GM18907 (cell line): ENCODE measurements at regions not wholly inside any gene's neighbourhood (a gene's known extent, or its start where the extent isn't known, plus 50 kb on each side); places are given as distances from the start of the nearest gene placed in this dataset.

Experiments
- ATAC-seq: cut with Tn5 transposase; IDR thresholded peaks from one replicate; pipeline ENCODE4 v1.9.1; 2021; ENCODE audit warnings: mild to moderate bottlenecking, moderate library complexity; ENCODE audit not compliant: unreplicated experiment

- ATAC-seq: no peak
These were observed 63.5 kb downstream of the DNTTIP2 start for GRCh38 chr1:93815366-93816110.

DNA sequence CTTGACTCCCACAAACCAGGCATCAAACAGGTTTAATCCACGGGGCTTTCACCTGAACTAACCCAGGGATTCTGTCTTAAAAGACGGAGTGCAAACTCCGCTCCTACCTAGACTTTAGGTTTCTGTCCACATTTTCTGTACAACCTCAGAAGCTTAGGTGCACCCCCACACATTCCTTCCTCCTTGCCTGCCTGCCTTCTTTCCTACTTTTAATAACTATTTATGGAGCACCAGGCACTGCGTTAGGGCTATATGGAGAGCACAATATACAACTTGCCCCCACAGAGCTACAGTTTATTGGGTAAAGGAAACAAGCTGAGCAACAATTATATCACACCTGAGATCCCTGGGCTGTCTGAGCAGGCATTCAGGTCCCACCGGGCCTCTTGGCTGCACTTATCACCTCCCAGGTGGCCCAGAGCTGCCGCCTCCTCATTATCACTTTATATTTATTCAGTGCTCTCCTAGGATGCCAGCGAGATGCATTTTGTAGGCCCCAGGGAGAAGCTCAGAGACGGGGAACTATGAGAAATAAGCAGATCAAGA lies 64.1 kb downstream of the DNTTIP2 start:
- no peak for ATAC-seq

DNA sequence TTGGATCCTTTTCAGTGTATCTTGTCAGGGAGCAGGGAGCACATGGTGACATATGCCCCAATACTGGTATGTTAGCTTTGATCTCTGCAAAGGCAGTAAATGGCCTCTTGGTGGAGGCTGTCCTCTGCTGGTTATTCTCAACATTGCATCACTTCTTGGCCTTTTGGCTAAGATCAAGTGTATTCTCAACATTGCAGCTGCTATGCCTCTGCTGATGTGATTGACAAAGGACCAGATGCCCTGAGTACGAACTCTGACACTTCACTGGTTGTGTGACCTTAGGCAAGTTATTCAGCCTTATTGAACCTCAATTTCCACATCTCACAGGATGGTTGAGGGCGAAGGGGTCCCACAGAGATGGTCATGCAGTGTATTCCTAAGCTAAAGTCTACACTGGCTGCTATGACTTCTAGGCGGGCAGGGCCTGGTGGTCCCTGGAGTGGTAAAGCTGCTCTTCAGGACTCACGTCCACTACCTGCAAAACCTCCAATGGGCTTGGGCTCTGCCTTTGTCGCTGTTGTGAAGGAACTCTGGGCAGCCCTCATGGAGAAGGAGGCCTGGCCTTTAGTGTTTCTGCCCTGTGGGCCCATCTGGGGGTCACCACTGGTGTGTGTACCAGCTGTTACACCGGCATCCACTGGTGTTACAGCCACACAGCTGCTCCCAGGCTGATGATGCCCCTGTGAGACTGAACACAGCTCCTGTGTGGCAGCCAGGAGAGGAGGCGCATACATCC lies 64.8 kb downstream of the DNTTIP2 start:
- peak; percentile 81 for ATAC-seq

DNA sequence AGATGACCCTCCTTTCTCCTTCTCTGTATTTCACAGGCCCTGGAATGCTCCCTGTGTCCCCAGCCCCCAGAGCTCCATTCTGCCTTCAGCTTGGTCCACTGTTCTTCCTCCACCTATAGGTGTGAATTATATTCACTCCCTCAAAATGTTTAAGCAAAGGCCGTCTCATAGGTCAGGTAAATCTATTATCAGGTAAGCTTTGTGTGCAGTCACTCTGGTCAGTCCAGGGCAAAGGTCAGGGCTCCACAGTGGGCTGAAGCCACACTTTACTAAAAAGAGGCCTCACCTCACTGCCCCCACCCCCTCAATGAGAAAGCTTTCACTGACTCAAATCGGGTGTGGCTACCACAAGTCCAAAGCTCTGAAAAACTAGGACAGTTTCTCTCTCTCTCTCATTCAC lies 65.9 kb downstream of the DNTTIP2 start:
- no peak for ATAC-seq

DNA sequence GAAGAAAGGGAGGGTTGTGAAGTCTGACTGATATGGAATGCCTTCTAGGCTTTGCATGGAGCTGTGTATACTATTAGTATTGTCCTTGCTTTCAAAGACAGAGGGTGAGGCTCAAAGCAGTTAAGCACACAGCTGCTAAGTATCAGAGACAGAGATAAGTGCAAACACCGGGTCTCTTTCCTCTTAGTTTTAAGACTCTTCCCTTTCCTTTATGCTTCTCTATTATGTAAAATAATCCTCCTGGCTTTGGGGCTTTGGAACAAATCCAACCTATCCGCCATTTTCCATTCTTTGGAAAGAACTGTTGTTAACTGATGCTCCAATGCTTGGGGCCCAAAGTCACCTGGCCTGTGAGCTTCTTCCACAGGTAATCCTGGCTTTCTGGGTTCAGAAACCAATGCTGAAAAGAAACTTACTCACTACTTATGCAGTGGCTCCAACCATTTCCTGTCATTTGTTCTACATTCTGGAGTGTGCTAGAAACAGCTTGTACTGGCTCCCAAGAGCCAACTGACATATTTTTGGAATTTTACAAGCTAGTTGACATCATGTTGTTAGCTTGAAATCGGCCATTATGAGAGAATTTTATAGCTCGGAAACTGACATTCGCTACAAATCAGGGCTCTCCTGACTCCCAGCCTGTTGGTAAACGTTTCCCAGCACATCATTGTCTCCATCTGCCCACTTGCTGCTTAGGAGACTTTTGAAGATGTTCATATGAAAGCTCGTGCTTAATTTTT lies 67.5 kb downstream of the DNTTIP2 start:
- no peak for ATAC-seq

- ATAC-seq: no peak
These were observed 68.7 kb downstream of the DNTTIP2 start for GRCh38 chr1:93810316-93810715.

DNA sequence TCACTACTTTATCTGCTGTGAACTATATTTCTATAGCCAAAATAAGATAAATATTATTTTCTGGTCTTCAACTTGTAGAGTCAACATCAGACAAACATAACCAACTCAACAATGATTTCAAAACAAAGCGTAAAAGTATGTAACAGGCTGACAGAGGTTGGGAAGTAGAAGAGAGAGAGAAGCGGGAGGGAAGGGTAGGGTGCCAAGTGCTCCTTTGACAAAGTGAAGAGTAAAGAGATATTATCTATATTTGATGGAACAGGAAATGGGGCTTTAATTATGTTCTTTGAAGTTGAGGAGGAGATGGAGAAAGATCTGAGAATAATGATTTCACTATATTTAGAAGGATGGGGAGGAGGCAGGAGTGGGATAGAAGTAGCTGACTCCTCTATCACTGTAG lies 70.1 kb downstream of the DNTTIP2 start:
- ATAC-seq: no peak

DNA sequence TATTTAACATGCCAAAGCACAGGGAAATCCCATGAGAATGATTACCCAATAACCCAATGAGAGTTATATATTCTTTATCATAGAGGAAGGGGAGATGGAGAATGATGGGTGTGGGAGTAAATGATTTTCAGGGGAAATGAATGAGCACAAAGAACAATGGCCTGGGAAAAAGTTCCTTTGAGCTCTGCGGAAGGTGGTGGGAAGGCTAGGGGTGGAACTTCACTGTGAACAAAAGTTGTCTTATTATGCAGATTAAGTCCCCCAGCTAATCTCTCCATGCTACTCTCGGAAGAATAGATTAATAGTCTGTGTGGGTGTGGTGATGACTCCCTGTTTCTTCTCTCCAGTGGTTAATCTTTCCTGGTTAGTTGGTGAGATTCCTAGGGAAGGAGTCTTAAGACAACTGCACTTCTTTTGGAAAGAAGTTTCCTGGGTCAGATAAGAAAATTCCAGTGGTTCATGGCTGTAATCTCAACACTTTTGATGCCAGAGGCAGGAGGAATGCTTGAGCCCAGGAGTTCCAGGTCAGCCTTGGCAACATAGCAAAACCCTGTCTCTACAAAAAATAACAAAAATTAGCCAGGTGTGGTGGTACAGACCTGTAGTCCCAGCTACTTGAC lies 71.6 kb downstream of the DNTTIP2 start:
- no peak for ATAC-seq

DNA sequence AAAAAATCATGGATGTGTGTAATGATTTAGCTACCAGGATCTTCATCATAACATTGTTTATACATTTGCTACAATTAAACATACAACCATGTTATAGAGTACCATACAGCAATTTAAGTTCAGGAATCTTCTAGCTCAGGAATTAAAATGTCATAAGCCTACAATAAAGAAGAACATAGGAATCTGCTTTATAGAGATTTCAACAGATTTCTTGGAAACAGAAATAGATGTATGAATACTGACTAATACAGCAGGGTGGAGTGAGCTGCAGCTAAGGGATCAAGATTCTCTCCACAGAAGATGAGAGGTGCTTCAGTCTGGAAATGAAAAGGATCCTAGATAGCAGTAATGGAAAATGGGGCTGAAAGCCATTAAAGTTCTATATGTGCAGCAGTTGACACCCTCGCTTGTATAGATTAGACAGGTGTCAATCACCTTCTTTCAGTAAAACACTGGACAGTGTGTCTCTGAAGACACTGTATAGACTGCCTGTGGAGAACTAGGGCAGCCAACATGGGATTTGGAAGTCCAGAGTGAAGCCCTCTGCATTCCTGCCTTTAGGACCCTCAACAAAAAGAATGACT lies 73.9 kb downstream of the DNTTIP2 start:
- ATAC-seq: no peak

DNA sequence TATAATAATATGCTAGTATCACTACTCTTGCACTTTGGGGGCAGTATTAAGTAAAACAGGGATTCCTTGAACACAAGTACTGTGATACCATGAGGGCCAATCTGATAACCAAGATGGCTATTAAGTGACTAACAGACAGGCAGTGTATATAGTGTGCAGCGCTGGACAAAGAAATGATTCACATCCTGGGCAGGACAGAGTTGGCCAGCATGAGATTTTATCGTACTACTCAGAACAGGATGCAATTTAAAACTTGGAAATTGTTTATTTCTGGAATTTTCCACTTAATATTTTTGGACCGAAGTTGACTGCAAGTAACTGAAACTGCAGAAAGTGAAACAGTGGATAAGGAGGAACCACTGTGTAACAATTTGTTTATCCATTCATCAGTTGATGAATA lies 74.6 kb downstream of the DNTTIP2 start:
- no peak for ATAC-seq

DNA sequence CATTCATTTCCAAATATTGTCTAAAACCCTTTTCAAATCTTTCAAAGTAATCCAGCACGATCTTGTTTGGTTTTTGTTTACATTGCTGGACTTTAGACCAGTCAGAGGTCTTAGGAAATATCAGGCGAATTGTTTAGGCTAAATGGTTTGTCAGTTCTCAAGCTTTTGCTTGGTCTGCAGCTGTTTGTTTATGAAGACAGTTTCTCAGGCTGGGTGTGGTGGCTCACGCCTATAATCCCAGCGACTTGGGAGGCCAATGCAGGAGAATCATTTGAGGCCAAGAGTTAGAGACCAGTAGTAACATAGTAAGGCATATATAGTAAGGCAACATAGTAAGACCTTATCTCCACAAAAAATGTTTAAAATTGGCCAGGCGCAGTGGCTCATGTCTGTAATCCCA lies 77.5 kb downstream of the DNTTIP2 start:
- no peak for ATAC-seq

DNA sequence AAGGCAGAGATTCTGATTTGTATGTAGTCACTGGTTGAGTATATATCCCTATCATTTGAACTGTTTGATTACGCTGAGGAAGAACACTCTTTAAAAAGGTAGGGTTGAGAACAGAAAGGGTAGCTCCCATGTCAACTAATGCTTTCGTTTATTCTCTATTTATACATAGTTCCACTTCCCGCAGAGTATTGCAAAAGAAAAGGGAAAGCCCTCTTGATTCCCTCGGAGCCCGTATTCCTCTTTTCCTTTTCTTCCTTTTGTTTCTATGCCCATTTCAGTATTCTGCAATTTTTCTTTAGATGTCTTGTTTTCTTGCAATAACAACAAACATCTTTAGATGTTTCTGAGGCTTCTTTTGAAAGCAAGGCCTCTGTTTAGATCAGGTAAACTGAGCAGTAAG lies 78.2 kb downstream of the DNTTIP2 start:
- ATAC-seq: no peak

GRCh38 chr1:93798291-93798690 lies 80.7 kb downstream of the DNTTIP2 start:
- no peak for ATAC-seq

DNA sequence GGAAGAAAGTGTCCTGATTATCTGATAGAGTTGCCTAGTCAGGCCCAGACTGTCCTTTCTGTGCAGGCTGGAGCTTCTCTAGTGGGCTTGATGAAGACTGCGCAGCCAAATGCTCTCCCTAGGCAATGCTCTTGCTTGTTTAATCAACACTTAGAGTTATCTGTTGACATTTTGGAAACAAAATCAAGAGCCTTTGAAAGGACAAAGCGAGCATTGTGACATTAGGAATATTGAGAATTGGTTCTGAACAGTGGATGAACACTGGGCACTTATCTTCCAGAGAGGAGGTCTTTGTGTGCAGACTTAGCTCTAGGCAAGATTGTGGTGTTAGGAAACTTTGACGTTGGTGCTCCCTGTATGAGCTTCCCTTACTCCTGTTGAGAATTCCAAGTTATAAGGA lies 94.5 kb downstream of the DNTTIP2 start:
- ATAC-seq: no peak

GRCh38 chr1:93783876-93784275 lies 95.1 kb downstream of the DNTTIP2 start:
- ATAC-seq: no peak

DNA sequence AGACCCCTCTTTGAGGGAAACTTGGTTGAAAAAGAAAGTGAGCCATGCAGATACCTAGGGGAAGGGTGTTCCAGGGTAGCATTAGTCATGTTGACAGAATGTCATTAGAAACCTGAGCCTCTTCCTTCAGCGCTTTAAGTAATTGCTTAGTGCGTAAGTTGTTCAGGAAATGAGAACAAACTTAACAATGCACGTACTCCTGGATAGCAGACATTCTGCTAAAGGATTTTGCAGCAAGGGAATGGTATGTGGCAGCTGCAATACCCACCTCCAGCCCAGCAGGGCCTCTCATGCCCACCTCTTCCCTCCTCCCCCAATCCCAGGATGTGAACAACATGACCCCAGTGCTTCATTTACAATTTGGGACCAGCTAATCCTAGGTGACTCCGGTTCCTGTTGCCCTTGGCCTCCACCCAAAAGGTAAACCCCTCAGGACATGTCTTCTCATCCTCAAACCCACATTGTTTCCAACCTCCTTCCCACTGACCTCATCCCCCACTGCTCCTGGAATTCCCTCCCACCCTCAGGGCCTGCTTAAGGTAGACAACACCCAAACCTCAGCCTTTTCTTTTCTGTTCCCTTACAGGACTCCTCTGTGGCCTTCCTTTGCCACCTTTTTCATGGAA lies 98.0 kb upstream of the BCAR3 start:
- ATAC-seq: no peak

DNA sequence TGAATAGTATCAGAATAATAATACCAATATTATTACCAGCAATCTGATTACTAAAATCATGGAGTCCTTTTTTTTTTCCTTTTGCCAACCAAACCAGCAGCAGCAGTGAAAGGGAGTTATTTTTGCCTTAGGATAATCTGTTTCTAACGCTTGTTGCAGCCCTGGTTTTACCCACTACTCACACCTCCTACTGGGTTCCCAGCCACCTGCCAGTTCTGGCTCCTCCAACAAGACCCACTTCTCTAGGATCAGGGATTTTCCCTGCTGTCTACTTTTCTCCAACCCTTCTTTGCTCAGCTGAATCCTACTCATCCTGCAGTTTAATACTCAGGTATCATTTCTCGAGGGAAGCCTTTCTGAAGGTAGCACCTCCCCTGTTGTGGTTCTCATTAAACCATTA lies 96.8 kb upstream of the BCAR3 start:
- no peak for ATAC-seq

- no peak for ATAC-seq
These were observed 95.6 kb upstream of the BCAR3 start for GRCh38 chr1:93777255-93777654.

GRCh38 chr1:93776728-93777127 lies 95.1 kb upstream of the BCAR3 start:
- ATAC-seq: no peak

DNA sequence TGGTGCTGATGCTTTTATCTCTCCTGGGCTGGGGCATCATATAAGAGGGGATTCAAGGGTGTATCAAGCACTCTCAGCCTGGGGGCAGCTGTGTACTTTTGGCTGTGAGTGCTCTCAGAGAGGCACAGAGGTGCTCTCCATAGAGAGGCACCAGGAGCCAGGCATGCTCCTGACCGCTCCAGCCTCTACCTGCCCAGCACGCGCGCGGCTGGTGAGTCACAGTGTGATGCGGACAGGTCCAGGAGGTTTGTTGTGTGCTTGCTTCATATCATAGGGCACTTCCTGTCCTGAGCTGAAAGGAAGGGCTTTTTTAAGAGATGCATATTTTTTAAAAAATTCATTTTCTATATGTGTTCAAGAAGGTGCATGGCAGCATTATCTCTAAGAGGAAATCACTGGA lies 93.6 kb upstream of the BCAR3 start:
- no peak for ATAC-seq
